MCF 10A (cell line): ENCODE measurements at regions not wholly inside any gene's neighbourhood (a gene's known extent, or its start where the extent isn't known, plus 50 kb on each side); places are given as distances from the start of the nearest gene placed in this dataset.

Source experiments
- BruUV-seq: library from RNA; stranded (reverse); fragments of 400-500 nt; replicated peaks from 2 replicates; lab custom pipeline; 2021; lab: Mats Ljungman, UMichigan
- CTCF ChIA-PET: fragments of 300-600 bp; sonication (Branson Sonifier 250); formaldehyde crosslinking; extraction: SDS; loops from one replicate; lab custom pipeline; 2021; ENCODE audit warnings: antibody characterized with exemption, inconsistent platforms; lab: Yijun Ruan, JAX
- POLR2A ChIA-PET: fragments of 300-600, 350-650 bp; sonication (Branson Sonifier 250); formaldehyde crosslinking; extraction: SDS; loops from one replicate; lab custom pipeline; 2020; ENCODE audit warnings: antibody characterized with exemption, inconsistent platforms; lab: Yijun Ruan, JAX
- DNase-seq: peaks from one replicate; pipeline ENCODE4 v3.0.0-alpha.2; 2018; ENCODE audit not compliant: unreplicated experiment
- H3K27ac Mint-ChIP-seq: one replicate; pipeline ENCODE4 v1.8.0; 2022; ENCODE audit warnings: mild to moderate bottlenecking, low read depth, mixed read lengths; ENCODE audit not compliant: unreplicated experiment
- H3K27me3 Mint-ChIP-seq: one replicate; pipeline ENCODE4 v1.8.0; 2022; ENCODE audit warnings: mixed read lengths; ENCODE audit not compliant: insufficient read depth, unreplicated experiment
- H3K36me3 Mint-ChIP-seq: one replicate; pipeline ENCODE4 v1.8.0; 2022; ENCODE audit warnings: mild to moderate bottlenecking, moderate library complexity, mixed read lengths; ENCODE audit not compliant: insufficient read depth, unreplicated experiment
- H3K4me1 Mint-ChIP-seq: one replicate; pipeline ENCODE4 v1.8.0; 2022; ENCODE audit warnings: mixed read lengths; ENCODE audit not compliant: insufficient read depth, unreplicated experiment
- H3K4me3 Mint-ChIP-seq: one replicate; pipeline ENCODE4 v1.8.0; 2022; ENCODE audit warnings: mild to moderate bottlenecking, moderate library complexity, mixed read lengths; ENCODE audit not compliant: unreplicated experiment
- H3K9me3 Mint-ChIP-seq: one replicate; pipeline ENCODE4 v1.8.0; 2022; ENCODE audit warnings: mixed read lengths; ENCODE audit not compliant: unreplicated experiment
- intact Hi-C: fragments of 100-400 bp; cut with micrococcal nuclease; formaldehyde crosslinking; loops from 2 replicates; pipeline ENCODE4 v1.14.1; 2022
- TF ChIP-seq, protein P1 (sequence below): fragments of 200-600 bp; IDR thresholded peaks from one replicate; pipeline ENCODE4 v1.8.0; 2022; ENCODE audit warnings: antibody characterized with exemption, mild to moderate bottlenecking; ENCODE audit not compliant: unreplicated experiment

DNA sequence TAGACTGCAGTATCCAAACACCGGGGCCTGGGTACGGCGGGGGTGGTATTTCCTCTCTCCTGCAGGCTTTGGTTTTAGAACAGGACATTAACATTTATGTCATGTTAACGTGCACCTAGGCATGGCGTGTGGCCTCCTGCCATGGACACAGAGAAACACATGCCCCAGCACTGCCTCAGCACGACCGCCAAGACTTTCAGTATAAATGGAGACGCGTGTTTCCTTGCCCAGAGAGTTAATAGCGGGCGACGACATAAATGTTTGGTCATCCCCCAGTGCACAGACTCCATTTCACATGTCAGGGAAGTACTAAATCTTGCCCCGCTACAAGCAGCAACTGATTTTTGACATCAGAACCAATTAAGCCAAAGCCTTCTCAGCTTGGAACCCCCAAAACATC lies 737.9 kb downstream of the RAB28 start:
- H3K4me3 Mint-ChIP-seq = no peak overlapping the region
- peaks cover 6% of the 10 kb centered on the region for H3K4me1 Mint-ChIP-seq
- TF ChIP-seq, protein P1, sequence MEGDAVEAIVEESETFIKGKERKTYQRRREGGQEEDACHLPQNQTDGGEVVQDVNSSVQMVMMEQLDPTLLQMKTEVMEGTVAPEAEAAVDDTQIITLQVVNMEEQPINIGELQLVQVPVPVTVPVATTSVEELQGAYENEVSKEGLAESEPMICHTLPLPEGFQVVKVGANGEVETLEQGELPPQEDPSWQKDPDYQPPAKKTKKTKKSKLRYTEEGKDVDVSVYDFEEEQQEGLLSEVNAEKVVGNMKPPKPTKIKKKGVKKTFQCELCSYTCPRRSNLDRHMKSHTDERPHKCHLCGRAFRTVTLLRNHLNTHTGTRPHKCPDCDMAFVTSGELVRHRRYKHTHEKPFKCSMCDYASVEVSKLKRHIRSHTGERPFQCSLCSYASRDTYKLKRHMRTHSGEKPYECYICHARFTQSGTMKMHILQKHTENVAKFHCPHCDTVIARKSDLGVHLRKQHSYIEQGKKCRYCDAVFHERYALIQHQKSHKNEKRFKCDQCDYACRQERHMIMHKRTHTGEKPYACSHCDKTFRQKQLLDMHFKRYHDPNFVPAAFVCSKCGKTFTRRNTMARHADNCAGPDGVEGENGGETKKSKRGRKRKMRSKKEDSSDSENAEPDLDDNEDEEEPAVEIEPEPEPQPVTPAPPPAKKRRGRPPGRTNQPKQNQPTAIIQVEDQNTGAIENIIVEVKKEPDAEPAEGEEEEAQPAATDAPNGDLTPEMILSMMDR = no peak
- H3K27ac Mint-ChIP-seq = no peak overlapping the region
- POLR2A ChIA-PET = no interaction called here
- DNase-seq = no peak
- H3K9me3 Mint-ChIP-seq = no peaks in the 10 kb centered on the region
- no peaks in the 10 kb centered on the region for H3K27me3 Mint-ChIP-seq
- BruUV-seq = no TSS peak
- intact Hi-C loops = no loop called here
- no peaks in the 10 kb centered on the region for H3K36me3 Mint-ChIP-seq
- CTCF ChIA-PET = interaction anchor here (1.2 kb wide), 1 partner anchor 11 kb away, joined by 3 read pairs; no protein-coding TSS in a partner anchor

DNA sequence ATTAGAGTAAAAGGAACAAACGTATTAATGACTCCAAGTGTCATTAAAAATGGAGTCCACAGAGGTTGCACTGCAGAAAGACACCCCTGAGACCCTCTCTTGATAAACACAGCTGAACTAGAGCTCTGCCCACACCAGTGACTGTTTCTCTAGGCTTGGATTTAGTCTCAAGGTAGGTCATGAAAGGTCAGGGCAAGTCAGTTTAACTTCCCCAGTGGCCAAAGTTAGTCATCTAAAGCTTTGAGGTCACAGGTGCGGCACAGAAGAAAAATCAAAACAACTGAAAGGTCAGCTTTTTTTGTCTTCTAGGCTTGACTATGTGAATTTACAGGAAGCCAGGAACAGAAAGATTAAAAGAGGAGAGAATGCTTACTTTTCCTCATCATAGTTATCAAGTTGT lies 749.6 kb downstream of the RAB28 start:
- H3K4me3 Mint-ChIP-seq = no peak overlapping the region
- no peaks in the 10 kb centered on the region for H3K27me3 Mint-ChIP-seq
- BruUV-seq = no TSS peak
- no peak for DNase-seq
- H3K4me1 Mint-ChIP-seq = no peaks in the 10 kb centered on the region
- no peaks in the 10 kb centered on the region for H3K36me3 Mint-ChIP-seq
- H3K27ac Mint-ChIP-seq = no peak overlapping the region
- intact Hi-C loops = no loop called here
- POLR2A ChIA-PET = no interaction called here
- H3K9me3 Mint-ChIP-seq = no peaks in the 10 kb centered on the region
- TF ChIP-seq, protein P1 = no peak
- CTCF ChIA-PET = interaction anchor here (0.6 to 1.6 kb wide), 4 partner anchors 9 to 125 kb away, joined by 3 to 6 read pairs (median 4); no protein-coding TSS in a partner anchor

DNA sequence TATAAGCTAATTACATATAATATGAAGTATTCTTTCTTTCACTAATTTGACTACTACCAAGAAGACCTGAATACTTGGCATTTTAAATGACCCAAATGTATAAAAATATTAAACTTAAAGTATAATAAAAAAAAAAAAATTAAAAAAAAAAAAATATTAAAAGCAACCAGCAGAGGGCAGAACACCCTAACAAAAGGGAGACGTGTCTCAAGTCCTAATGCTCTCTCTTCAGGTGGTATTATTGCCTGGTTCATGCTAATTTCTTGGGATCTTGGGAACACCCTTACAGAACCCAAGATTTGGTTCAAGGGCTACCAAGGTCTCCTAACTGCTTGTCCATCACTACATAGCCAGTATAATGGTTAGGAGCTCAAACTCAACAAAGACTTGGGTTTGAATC lies 754.8 kb downstream of the RAB28 start:
- intact Hi-C loops = loop anchor here (1.0 to 10.0 kb wide), 4 partner anchors 123 to 965 kb away; no protein-coding TSS in a partner anchor
- peak; percentile 44 for DNase-seq
- no peak overlapping the region for H3K4me3 Mint-ChIP-seq
- peaks cover 3% of the 10 kb centered on the region for H3K4me1 Mint-ChIP-seq
- no peak overlapping the region for H3K27ac Mint-ChIP-seq
- ChIA-PET POLR2A (no interaction called here), CTCF (interaction anchor here (0.6 to 4.7 kb wide), 21 partner anchors 12 to 1298 kb away, joined by 3 to 31 read pairs (median 3); no protein-coding TSS in a partner anchor)
- no peaks in the 10 kb centered on the region for H3K9me3 Mint-ChIP-seq
- no peaks in the 10 kb centered on the region for H3K27me3 Mint-ChIP-seq
- no TSS peak for BruUV-seq
- H3K36me3 Mint-ChIP-seq = no peaks in the 10 kb centered on the region
- TF ChIP-seq, protein P1 = peak; percentile 51

DNA sequence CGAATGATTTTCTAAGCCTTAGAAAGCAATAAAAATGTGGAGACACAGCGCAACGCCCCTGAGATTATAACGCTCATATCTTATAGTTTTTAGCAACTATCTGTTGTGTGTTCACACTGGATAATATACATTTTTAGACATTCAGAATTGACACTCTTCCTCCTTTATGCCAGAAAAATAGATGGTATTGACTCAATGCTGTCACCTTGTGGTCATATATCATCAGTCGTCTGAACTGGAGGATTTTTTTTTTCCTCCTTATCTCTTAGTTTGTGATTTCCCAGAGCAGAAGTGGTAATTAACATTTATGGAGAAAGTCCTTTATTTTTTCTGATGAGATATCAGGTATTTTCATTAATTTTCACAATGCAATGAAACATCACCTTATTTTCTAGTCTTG lies 759.6 kb downstream of the RAB28 start:
- intact Hi-C loops = loop anchor here (1.0 to 10.0 kb wide), 3 partner anchors 45 to 960 kb away; no protein-coding TSS in a partner anchor
- TF ChIP-seq, protein P1 = peak; percentile 75
- DNase-seq = peak; percentile 49
- no TSS peak for BruUV-seq
- H3K4me3 Mint-ChIP-seq = peak overlapping the region; percentile 58
- CTCF ChIA-PET = interaction anchor here (0.6 to 4.0 kb wide), 19 partner anchors 10 to 1541 kb away, joined by 3 to 29 read pairs (median 4); no protein-coding TSS in a partner anchor
- POLR2A ChIA-PET = no interaction called here
- no peak overlapping the region for H3K27ac Mint-ChIP-seq
- H3K9me3 Mint-ChIP-seq = no peaks in the 10 kb centered on the region
- no peaks in the 10 kb centered on the region for H3K27me3 Mint-ChIP-seq
- peaks cover 12% of the 10 kb centered on the region for H3K4me1 Mint-ChIP-seq
- no peaks in the 10 kb centered on the region for H3K36me3 Mint-ChIP-seq
